ENCODE measurements at regions not wholly inside any gene's neighbourhood (a gene's known extent, or its start where the extent isn't known, plus 50 kb on each side); places are given as distances from the start of the nearest gene placed in this dataset.

DNA sequence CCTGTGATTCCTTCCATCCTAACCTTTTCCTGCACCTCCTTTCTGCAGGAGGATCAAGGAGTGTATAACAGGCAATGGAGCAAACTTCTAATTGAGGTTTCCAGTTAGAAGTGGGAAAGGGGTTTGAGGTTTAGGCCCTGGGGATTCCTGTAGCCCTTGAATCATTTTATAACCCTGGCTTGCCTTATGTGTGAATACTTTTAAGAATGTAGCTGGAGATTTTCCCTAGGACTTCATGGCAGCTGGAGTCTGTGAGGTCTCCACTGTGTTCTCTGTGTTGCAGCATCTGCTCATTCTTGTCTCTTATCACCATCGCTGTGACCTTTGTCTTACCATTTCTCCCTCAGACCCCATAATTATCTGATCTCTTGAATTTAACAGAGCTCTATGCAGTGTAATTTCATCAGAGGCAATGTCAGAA lies 370.2 kb upstream of the SLC14A2 start:
- CTCF ChIA-PET, result interaction anchor here (1.0 kb wide), 1 partner anchor 11 kb away, joined by 3 read pairs; no protein-coding TSS in a partner anchor
- WGBS, 2 experiments (ENCODE audit: extremely low coverage in 2 of 2, insufficient read length in 1 of 2), result 67% methylated on average over 1 of the region's 1 CpG; no CpG with 5 or more reads in 1 of the 2 experiments
- no peaks in the 10 kb centered on the region for H3K36me3 ChIP-seq (ENCODE audit: control insufficient read depth, insufficient read depth, low read length)
- POLR2A ChIA-PET (ENCODE audit: unreplicated experiment), result no interaction called here
- no peak overlapping the region for H3K23ac ChIP-seq (ENCODE audit: low read depth, low read length)
- no peak overlapping the region; the same call in 1 of the 2 replicates for H3K27ac ChIP-seq (ENCODE audit: insufficient read depth, low read length)
- H4K20me1 ChIP-seq (ENCODE audit: insufficient read depth, low read length), result no peaks in the 10 kb centered on the region
- peak overlapping the region; percentile 73 for H2BK120ac ChIP-seq (ENCODE audit: low read depth, low read length)
- no peak overlapping the region for H3K4me2 ChIP-seq (ENCODE audit: low read depth, low read length)
- ATAC-seq (ENCODE audit: low read depth) (no peak), DNase-seq (no peak)
- peak overlapping the region in 1 of 2 experiments; percentile 77; a peak in 1 of 4 replicates for H4K8ac ChIP-seq (ENCODE audit: low read depth in 2 of 2, low read length in 2 of 2)
- BruUV-seq (replicated peaks), result no TSS peak
- TF ChIP-seq RAD21 (IDR thresholded peaks at IDR 0.05; ENCODE audit: low read length) (no peak), RCOR1 (IDR thresholded peaks at IDR 0.05; ENCODE audit: insufficient replicate concordance, low read length) (no peak)
- H3K9me3 ChIP-seq (ENCODE audit: control insufficient read depth, insufficient read depth, low read length), result no peaks in the 10 kb centered on the region
- H3K79me1 ChIP-seq (ENCODE audit: low read depth in 1 of 2, low read length in 2 of 2), result no peaks in the 10 kb centered on the region
- H2AFZ ChIP-seq (replicated peaks; ENCODE audit: low read length, poor library complexity), result no peak overlapping the region
- in situ Hi-C loops (cut with MboI; ENCODE audit: low sequenced_read_pairs), result no loop called here
- H3K18ac ChIP-seq (ENCODE audit: low read depth, low read length), result peak overlapping the region; percentile 91
- peaks cover 11% of the 10 kb centered on the region for H3K9me1 ChIP-seq (ENCODE audit: insufficient read depth, low read length)
- H3K14ac ChIP-seq (replicated peaks; ENCODE audit: low read depth, low read length), result no peak overlapping the region
- peak overlapping the region; percentile 83; the same call in 1 of the 3 replicates for H2BK15ac ChIP-seq (ENCODE audit: low read depth, low read length)
- H3K9ac ChIP-seq (ENCODE audit: low read depth, low read length), result no peak overlapping the region
- H3K4me1 ChIP-seq (ENCODE audit: control insufficient read depth, insufficient read depth, low read length), result peaks cover 23% of the 10 kb centered on the region
- H2BK20ac ChIP-seq (ENCODE audit: low read depth, low read length), result peak overlapping the region; percentile 38
- peak overlapping the region; percentile 50; the same call in 1 of the 2 replicates for H3K4ac ChIP-seq (ENCODE audit: low read depth, low read length)
- H2AK9ac ChIP-seq (replicated peaks; ENCODE audit: low read depth, low read length, poor library complexity), result no peak overlapping the region
- no peaks in the 10 kb centered on the region for H3K27me3 ChIP-seq (ENCODE audit: control insufficient read depth, insufficient read depth, low read length)
- no peak overlapping the region for H2BK5ac ChIP-seq (ENCODE audit: low read depth, low read length, poor library complexity, severe bottlenecking)
- no peak overlapping the region for H3K56ac ChIP-seq (ENCODE audit: extremely low read depth, insufficient read depth, low read length)
- no peak overlapping the region for H3K4me3 ChIP-seq (ENCODE audit: insufficient read depth, low read depth, low read length)
- H4K91ac ChIP-seq (ENCODE audit: insufficient read depth, low read depth, low read length), result peak overlapping the region; percentile 60; the same call in 1 of the 2 replicates
- peak overlapping the region; percentile 49; the same call in 1 of the 2 replicates for H2AK5ac ChIP-seq (ENCODE audit: low read depth, low read length)
- intact Hi-C loops (cut with micrococcal nuclease), result loop anchor here (5.0 kb wide), 1 partner anchor 78 kb away; no protein-coding TSS in a partner anchor
- dilution Hi-C loops (cut with HindIII; ENCODE audit: low sequenced_read_pairs, unreplicated experiment), result no loop called here
- peak overlapping the region; percentile 73; the same call in 1 of the 2 replicates for H4K5ac ChIP-seq (ENCODE audit: low read depth, low read length)

All from IMR-90 (cell line).